Suprapubic skin (tissue), 4 donors: ENCODE measurements at regions not wholly inside any gene's neighbourhood (a gene's known extent, or its start where the extent isn't known, plus 50 kb on each side); places are given as distances from the start of the nearest gene placed in this dataset.
"Not testable (repeated sequence)": the region's sequence is repeated elsewhere in the genome, so short reads cannot be mapped to it uniquely, and the experiment has no call there.

Experiments used
- DNase-seq, 2 donors: peaks; one replicate each; pipeline ENCODE4 v3.0.0-alpha.2; 2019; ENCODE audit warnings: low spot score in 2 of 2
- H3K27ac ChIP-seq: fragments of 200-600 bp; sonication (generic); one replicate; pipeline ENCODE4 v1.5.1; 2019
- H3K27me3 ChIP-seq: fragments of 200-600 bp; sonication (generic); one replicate; pipeline ENCODE4 v1.5.1; 2019
- H3K36me3 ChIP-seq: fragments of 200-600 bp; sonication (generic); one replicate; pipeline ENCODE4 v1.5.1; 2019
- H3K4me1 ChIP-seq: fragments of 200-600 bp; sonication (generic); one replicate; pipeline ENCODE4 v1.5.1; 2019
- H3K4me3 ChIP-seq: fragments of 200-600 bp; sonication (generic); one replicate; pipeline ENCODE4 v1.5.1; 2019; ENCODE audit warnings: mild to moderate bottlenecking
- H3K9me3 ChIP-seq: fragments of 200-600 bp; sonication (generic); one replicate; pipeline ENCODE4 v1.5.1; 2019
- CTCF ChIP-seq, 2 donors: fragments of 200-600 bp in 1 of 2; fragments of 450-650 bp in 1 of 2; sonication (generic) in 1 of 2; IDR thresholded peaks; one replicate each; pipeline ENCODE4 v1.5.1; 2016 to 2019; ENCODE audit warnings: antibody characterized with exemption in 2 of 2, mild to moderate bottlenecking in 1 of 2, moderate library complexity in 1 of 2
- EP300 ChIP-seq: sonication (generic); formaldehyde crosslinking; IDR thresholded peaks from one replicate; pipeline ENCODE4 v1.6.1; 2017; ENCODE audit warnings: antibody characterized with exemption
- POLR2A ChIP-seq, 2 donors: fragments of 450-650 bp; IDR thresholded peaks; one replicate each; pipeline ENCODE4 v1.6.1; 2017; ENCODE audit warnings: antibody characterized with exemption in 2 of 2, mild to moderate bottlenecking in 2 of 2, moderate library complexity in 2 of 2
- POLR2AphosphoS5 ChIP-seq, 3 donors: sonication (generic); formaldehyde crosslinking; IDR thresholded peaks; one replicate each; pipeline ENCODE4 v1.6.1; 2017; ENCODE audit warnings: antibody characterized with exemption in 3 of 3
- WGBS: methylation state at CpG from one replicate; pipeline ENCODE4 v1.1.5; 2018; 5-methylcytosine and 5-hydroxymethylcytosine counted together

GRCh38 chr2:33706410-33706809 lies 107.3 kb upstream of the FAM98A start:
- no peak overlapping the region for H3K4me3 ChIP-seq
- no peak for DNase-seq
- H3K27me3 ChIP-seq, result no peaks in the 10 kb centered on the region
- H3K9me3 ChIP-seq, result no peaks in the 10 kb centered on the region
- no peak overlapping the region for H3K27ac ChIP-seq
- TF ChIP-seq POLR2AphosphoS5 (IDR thresholded peaks at IDR 0.05), result no peak
- TF ChIP-seq POLR2A (IDR thresholded peaks at IDR 0.05), result no peak
- WGBS, result 57% methylated on average over 8 of the region's 8 CpGs
- no peaks in the 10 kb centered on the region for H3K4me1 ChIP-seq
- H3K36me3 ChIP-seq, result no peaks in the 10 kb centered on the region

DNA sequence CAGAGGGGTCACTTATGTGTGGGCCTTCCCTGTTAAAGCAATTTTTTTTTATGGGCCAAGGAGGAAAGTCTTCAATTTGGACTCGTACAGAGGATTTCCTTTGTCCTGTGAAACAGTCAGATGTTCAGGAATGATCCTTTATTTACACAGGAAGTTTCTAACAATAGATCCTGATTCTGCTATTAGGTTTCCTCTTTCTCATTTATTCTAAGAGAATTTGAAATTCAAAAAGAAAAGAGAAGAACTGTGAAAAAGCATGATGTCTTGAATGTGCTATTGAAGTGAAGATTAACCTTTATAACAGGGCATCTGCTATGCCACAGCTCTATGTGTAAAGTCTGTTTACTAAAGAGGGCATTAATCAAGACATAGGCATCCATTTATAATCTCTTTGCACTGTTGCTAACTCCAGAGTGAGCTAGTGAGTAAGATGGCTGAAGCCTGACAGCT lies 105.3 kb upstream of the FAM98A start:
- DNase-seq, result no peak
- Histone ChIP-seq H3K4me3 (no peak overlapping the region), H3K27ac (no peak overlapping the region), H3K36me3 (no peaks in the 10 kb centered on the region), H3K9me3 (no peaks in the 10 kb centered on the region), H3K27me3 (no peaks in the 10 kb centered on the region), H3K4me1 (no peaks in the 10 kb centered on the region)
- TF ChIP-seq POLR2AphosphoS5 (IDR thresholded peaks at IDR 0.05) (no peak), CTCF (IDR thresholded peaks at IDR 0.05) (no peak), POLR2A (IDR thresholded peaks at IDR 0.05) (no peak), EP300 (no peak)
- 29% methylated on average over 1 of the region's 1 CpG for WGBS

DNA sequence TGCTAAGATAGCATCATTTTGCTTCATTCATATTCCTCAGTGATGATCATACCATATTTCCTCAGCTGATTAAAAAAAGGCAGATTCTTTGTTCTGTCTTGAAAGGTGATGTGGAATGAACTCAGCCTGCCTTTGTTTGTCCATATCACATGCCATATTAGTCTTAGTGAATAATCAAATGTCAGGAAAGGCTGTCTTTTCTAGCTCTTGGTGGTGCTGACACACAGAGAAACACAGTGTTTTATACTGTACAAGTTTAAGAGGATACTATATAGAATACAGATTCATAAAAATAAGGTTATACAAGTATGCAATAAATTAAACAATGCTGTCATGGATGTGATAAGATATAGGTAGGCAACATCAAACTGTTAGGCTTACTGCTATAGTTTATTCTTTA lies 97.1 kb upstream of the FAM98A start:
- TF ChIP-seq CTCF (IDR thresholded peaks at IDR 0.05), result no peak
- TF ChIP-seq POLR2AphosphoS5 (IDR thresholded peaks at IDR 0.05), result no peak
- TF ChIP-seq EP300, result no peak
- DNase-seq, result no peak
- Histone ChIP-seq H3K4me1 (no peaks in the 10 kb centered on the region), H3K4me3 (no peak overlapping the region), H3K9me3 (no peaks in the 10 kb centered on the region), H3K36me3 (no peaks in the 10 kb centered on the region), H3K27ac (no peak overlapping the region), H3K27me3 (no peaks in the 10 kb centered on the region)

DNA sequence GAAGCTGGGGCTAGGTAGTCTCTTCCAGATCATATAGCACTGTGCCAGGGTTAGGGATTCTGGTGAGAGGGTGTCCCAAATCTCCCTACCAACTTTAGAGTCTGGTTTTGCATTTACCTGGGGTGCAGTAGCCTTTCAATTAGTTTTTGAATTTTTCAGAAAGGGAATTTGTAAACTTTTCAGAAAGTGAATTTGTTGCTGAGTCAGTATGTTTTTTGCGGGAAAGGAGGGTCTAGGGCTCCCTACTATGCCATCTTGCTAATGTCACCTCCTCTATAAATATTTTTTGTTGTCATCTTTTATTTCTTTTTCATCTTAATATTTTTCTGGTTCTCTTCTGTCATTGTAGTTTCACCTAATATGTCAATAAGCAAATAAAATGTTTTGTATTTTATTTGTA lies 95.8 kb upstream of the FAM98A start:
- 50% methylated on average over 1 of the region's 1 CpG for WGBS

DNA sequence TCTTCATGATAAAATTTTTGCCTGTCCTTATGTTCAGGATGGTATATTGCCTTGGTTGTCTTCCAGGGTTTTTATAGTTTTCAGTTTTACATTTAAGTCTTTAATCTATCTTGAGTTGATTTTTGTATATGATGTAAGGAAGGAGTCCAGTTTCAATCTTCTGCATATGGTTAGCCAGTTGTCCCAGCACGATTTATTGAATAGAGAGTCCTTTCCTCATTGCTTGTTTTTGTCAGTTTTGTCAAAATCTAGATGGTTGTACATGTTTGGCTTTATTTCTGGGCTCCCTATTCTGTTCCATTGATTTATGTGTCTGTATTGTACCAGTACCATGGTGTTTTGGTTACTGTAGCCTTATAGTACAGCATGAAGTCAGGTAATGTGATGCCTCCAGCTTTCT lies 91.6 kb upstream of the FAM98A start:
- not testable (repeated sequence) for H3K27me3 ChIP-seq, H3K4me1 ChIP-seq, H3K4me3 ChIP-seq, H3K27ac ChIP-seq, H3K9me3 ChIP-seq, H3K36me3 ChIP-seq, DNase-seq
- WGBS, result 86% methylated on average over 1 of the region's 1 CpG

More for the DNA sequence above, 95.8 kb upstream of the FAM98A start:
- no peaks in the 10 kb centered on the region for H3K9me3 ChIP-seq
- TF ChIP-seq POLR2A (IDR thresholded peaks at IDR 0.05), result no peak
- no peak for TF ChIP-seq CTCF (IDR thresholded peaks at IDR 0.05)
- no peak for TF ChIP-seq POLR2AphosphoS5 (IDR thresholded peaks at IDR 0.05)
- no peak for TF ChIP-seq EP300
- no peaks in the 10 kb centered on the region for H3K4me1 ChIP-seq
- no peak overlapping the region for H3K27ac ChIP-seq
- no peak for DNase-seq
- no peaks in the 10 kb centered on the region for H3K27me3 ChIP-seq
- no peaks in the 10 kb centered on the region for H3K36me3 ChIP-seq
- no peak overlapping the region for H3K4me3 ChIP-seq

DNA sequence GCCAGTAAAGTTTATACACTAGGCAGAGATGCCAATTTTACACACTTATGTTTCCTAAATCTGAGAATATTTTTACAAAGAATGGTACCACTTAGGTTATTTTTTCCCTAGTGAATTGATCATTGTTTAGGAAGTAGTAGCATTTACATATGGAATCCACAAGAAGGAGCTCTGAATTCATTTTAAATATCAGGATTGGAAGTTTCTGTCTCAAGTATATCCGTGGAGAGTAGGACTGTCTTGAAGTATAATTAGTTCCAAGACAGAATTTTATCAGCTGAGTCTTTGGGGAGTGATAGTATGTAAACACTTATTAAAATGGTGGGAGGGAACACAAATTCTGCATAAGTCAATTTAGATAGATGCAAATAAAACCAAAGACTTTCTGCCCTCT lies 82.3 kb upstream of the FAM98A start:
- WGBS, result 3% methylated on average over 1 of the region's 1 CpG
- H3K4me3 ChIP-seq, result no peak overlapping the region
- no peaks in the 10 kb centered on the region for H3K36me3 ChIP-seq
- H3K27ac ChIP-seq, result no peak overlapping the region
- DNase-seq, result no peak
- no peaks in the 10 kb centered on the region for H3K9me3 ChIP-seq
- H3K4me1 ChIP-seq, result no peaks in the 10 kb centered on the region
- TF ChIP-seq CTCF (IDR thresholded peaks at IDR 0.05), result no peak
- TF ChIP-seq POLR2AphosphoS5 (IDR thresholded peaks at IDR 0.05), result no peak
- TF ChIP-seq POLR2A (IDR thresholded peaks at IDR 0.05), result no peak
- no peak for TF ChIP-seq EP300
- H3K27me3 ChIP-seq, result no peaks in the 10 kb centered on the region
